ENCODE measurements at regions not wholly inside any gene's neighbourhood (a gene's known extent, or its start where the extent isn't known, plus 50 kb on each side); places are given as distances from the start of the nearest gene placed in this dataset.
"Not testable (repeated sequence)": the region's sequence is repeated elsewhere in the genome, so short reads cannot be mapped to it uniquely, and the experiment has no call there.

- no peak for DNase-seq
Measured at GRCh38 chr11:47928426-47928825, 51.9 kb upstream of the PTPRJ start.

- DNase-seq: peak in 1 of 2 experiments; percentile 24
Measured at GRCh38 chr11:47924184-47924691, 56.1 kb upstream of the PTPRJ start.

- no peak for DNase-seq
Measured at GRCh38 chr11:47923667-47924066, 56.7 kb upstream of the PTPRJ start.

GRCh38 chr11:47921080-47921555 lies 59.2 kb upstream of the PTPRJ start:
- DNase-seq: not testable (repeated sequence)

- DNase-seq: no peak
Measured at GRCh38 chr11:47918882-47919495, 61.4 kb upstream of the PTPRJ start.

GRCh38 chr11:47918370-47918690 lies 62.0 kb upstream of the PTPRJ start:
- no peak for DNase-seq

- DNase-seq: no peak
Measured at GRCh38 chr11:47917599-47918369, 62.6 kb upstream of the PTPRJ start.

GRCh38 chr11:47916361-47916841 lies 64.0 kb upstream of the PTPRJ start:
- no peak for DNase-seq

- DNase-seq: no peak
Measured at GRCh38 chr11:47915783-47916182, 64.6 kb upstream of the PTPRJ start.

GRCh38 chr11:47915374-47915773 lies 65.0 kb upstream of the PTPRJ start:
- DNase-seq: no peak

GRCh38 chr11:47914743-47915142 lies 65.6 kb upstream of the PTPRJ start:
- DNase-seq: no peak

- no peak for DNase-seq
Measured at GRCh38 chr11:47913529-47914244, 65.5 kb upstream of the NUP160 start.

- no peak for DNase-seq
Measured at GRCh38 chr11:47912843-47913437, 64.8 kb upstream of the NUP160 start.

- DNase-seq: no peak
Measured at GRCh38 chr11:47911149-47911548, 63.0 kb upstream of the NUP160 start.

- DNase-seq: no peak
Measured at GRCh38 chr11:47908198-47908597, 60.0 kb upstream of the NUP160 start.

GRCh38 chr11:47907499-47907898 lies 59.3 kb upstream of the NUP160 start:
- no peak for DNase-seq

- no peak for DNase-seq
Measured at GRCh38 chr11:47906066-47906465, 57.9 kb upstream of the NUP160 start.

- DNase-seq: no peak
Measured at GRCh38 chr11:47905358-47906059, 57.4 kb upstream of the NUP160 start.

GRCh38 chr11:47904808-47905207 lies 56.7 kb upstream of the NUP160 start:
- no peak for DNase-seq

GRCh38 chr11:47904048-47904447 lies 55.9 kb upstream of the NUP160 start:
- no peak for DNase-seq

- DNase-seq: no peak
Measured at GRCh38 chr11:47899801-47900200, 51.7 kb upstream of the NUP160 start.
